ENCODE measurements at regions not wholly inside any gene's neighbourhood (a gene's known extent, or its start where the extent isn't known, plus 50 kb on each side); places are given as distances from the start of the nearest gene placed in this dataset.

- Histone ChIP-seq H3K4me1 (ENCODE audit: control insufficient read depth in 5 of 5, insufficient read depth in 5 of 5, low read length in 5 of 5) (peaks cover 0 to 9% (median 0%) of the 10 kb centered on the region in 5 donors), H3K9me3 (ENCODE audit: control insufficient read depth in 4 of 4, insufficient read depth in 3 of 4, low read length in 3 of 4) (no peaks in the 10 kb centered on the region), H3K27ac (ENCODE audit: low read depth in 1 of 2, low read length in 1 of 2) (peak overlapping the region in 1 of 2 donors; percentile 45), H3K27me3 (ENCODE audit: control insufficient read depth in 3 of 3, insufficient read depth in 3 of 3, low read length in 2 of 3) (no peaks in the 10 kb centered on the region), H3K4me3 (no peak overlapping the region), H3K9ac (ENCODE audit: insufficient read depth in 1 of 2, low read length in 2 of 2) (no peak overlapping the region), H3K36me3 (ENCODE audit: control insufficient read depth in 4 of 4, insufficient read depth in 4 of 4, low read length in 4 of 4) (no peaks in the 10 kb centered on the region)
- ATAC-seq (ENCODE audit: insufficient read depth, low FRiP score) (no peak), DNase-seq (no peak)
- WGBS, 2 donors = 79 to 87% methylated on average over 6 of the region's 6 CpGs
- TF ChIP-seq, protein P1, sequence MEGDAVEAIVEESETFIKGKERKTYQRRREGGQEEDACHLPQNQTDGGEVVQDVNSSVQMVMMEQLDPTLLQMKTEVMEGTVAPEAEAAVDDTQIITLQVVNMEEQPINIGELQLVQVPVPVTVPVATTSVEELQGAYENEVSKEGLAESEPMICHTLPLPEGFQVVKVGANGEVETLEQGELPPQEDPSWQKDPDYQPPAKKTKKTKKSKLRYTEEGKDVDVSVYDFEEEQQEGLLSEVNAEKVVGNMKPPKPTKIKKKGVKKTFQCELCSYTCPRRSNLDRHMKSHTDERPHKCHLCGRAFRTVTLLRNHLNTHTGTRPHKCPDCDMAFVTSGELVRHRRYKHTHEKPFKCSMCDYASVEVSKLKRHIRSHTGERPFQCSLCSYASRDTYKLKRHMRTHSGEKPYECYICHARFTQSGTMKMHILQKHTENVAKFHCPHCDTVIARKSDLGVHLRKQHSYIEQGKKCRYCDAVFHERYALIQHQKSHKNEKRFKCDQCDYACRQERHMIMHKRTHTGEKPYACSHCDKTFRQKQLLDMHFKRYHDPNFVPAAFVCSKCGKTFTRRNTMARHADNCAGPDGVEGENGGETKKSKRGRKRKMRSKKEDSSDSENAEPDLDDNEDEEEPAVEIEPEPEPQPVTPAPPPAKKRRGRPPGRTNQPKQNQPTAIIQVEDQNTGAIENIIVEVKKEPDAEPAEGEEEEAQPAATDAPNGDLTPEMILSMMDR (IDR thresholded peaks at IDR 0.05; ENCODE audit: control extremely low read depth, extremely low read depth) = no peak
Observed at GRCh38 chr5:40390281-40391149, 289.2 kb upstream of the PTGER4 start.

GRCh38 chr5:40389591-40389990 is 290.1 kb upstream of the PTGER4 start:
- no peak overlapping the region for H3K9ac ChIP-seq (ENCODE audit: insufficient read depth in 1 of 2, low read length in 2 of 2)
- no peaks in the 10 kb centered on the region for H3K27me3 ChIP-seq (ENCODE audit: control insufficient read depth in 3 of 3, insufficient read depth in 3 of 3, low read length in 2 of 3)
- no peaks in the 10 kb centered on the region for H3K9me3 ChIP-seq (ENCODE audit: control insufficient read depth in 4 of 4, insufficient read depth in 3 of 4, low read length in 3 of 4)
- no peak for DNase-seq
- H3K27ac ChIP-seq (ENCODE audit: low read depth in 1 of 2, low read length in 1 of 2) = no peak overlapping the region
- no peak for ATAC-seq (ENCODE audit: insufficient read depth, low FRiP score)
- WGBS, 2 donors = 79 to 89% methylated on average over 4 of the region's 4 CpGs
- peaks cover 0 to 7% (median 0%) of the 10 kb centered on the region in 5 donors for H3K4me1 ChIP-seq (ENCODE audit: control insufficient read depth in 5 of 5, insufficient read depth in 5 of 5, low read length in 5 of 5)
- TF ChIP-seq, protein P1 (IDR thresholded peaks at IDR 0.05; ENCODE audit: control extremely low read depth, extremely low read depth) = no peak
- no peaks in the 10 kb centered on the region for H3K36me3 ChIP-seq (ENCODE audit: control insufficient read depth in 4 of 4, insufficient read depth in 4 of 4, low read length in 4 of 4)
- no peak overlapping the region for H3K4me3 ChIP-seq

DNA sequence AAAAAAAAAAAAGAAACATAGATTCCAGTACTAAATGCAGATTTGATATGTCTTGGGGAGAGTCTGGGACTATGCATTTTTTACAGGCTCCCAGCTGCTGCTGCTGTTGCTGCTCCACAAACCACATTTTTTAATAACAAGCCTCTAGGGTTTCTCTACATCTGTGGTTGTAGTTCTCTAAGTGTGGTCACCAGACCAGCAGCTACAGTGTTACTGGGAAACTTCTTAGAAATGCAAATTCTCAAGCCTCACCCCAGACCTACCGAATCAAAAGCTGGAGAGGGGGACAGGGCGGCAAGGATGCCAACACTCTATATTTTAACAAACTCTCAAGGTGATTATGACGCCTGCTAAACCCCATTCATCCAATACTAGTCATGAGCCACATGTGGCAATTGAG is 293.4 kb upstream of the PTGER4 start:
- H3K9ac ChIP-seq (ENCODE audit: insufficient read depth in 1 of 2, low read length in 2 of 2) = no peak overlapping the region
- H3K36me3 ChIP-seq (ENCODE audit: control insufficient read depth in 4 of 4, insufficient read depth in 4 of 4, low read length in 4 of 4) = no peaks in the 10 kb centered on the region
- no peaks in the 10 kb centered on the region for H3K9me3 ChIP-seq (ENCODE audit: control insufficient read depth in 4 of 4, insufficient read depth in 3 of 4, low read length in 3 of 4)
- no peaks in the 10 kb centered on the region for H3K4me1 ChIP-seq (ENCODE audit: control insufficient read depth in 5 of 5, insufficient read depth in 5 of 5, low read length in 5 of 5)
- ATAC-seq (ENCODE audit: insufficient read depth, low FRiP score) (no peak), DNase-seq (no peak)
- no peak overlapping the region for H3K4me3 ChIP-seq
- no peaks in the 10 kb centered on the region for H3K27me3 ChIP-seq (ENCODE audit: control insufficient read depth in 3 of 3, insufficient read depth in 3 of 3, low read length in 2 of 3)
- no peak overlapping the region for H3K27ac ChIP-seq (ENCODE audit: low read depth in 1 of 2, low read length in 1 of 2)
- TF ChIP-seq, protein P1 (IDR thresholded peaks at IDR 0.05; ENCODE audit: control extremely low read depth, extremely low read depth) = no peak
- 43 to 57% methylated on average over 3 of the region's 3 CpGs for WGBS, 2 donors
